ENCODE measurements at regions not wholly inside any gene's neighbourhood (a gene's known extent, or its start where the extent isn't known, plus 50 kb on each side); places are given as distances from the start of the nearest gene placed in this dataset.

DNA sequence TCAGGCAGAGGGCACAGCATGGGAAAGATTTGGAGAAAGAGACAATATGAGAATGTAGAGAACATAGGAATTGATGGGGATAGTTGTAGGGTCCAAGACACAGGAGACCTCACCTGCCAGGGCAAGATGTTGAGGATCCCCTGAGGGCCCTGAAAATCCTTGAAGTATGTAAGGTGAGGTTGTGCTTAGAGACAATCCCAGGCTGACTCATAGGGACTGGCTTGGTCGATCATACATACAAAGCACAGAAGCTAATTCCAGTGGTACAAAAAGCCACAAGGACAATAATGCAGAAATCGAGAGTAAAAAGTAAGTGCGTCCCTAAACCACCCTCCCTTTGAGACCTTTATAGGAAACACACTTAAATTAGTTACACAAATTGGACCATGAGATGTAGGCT is 468.2 kb downstream of the MIAT start:
- no peak for TF ChIP-seq POLR2AphosphoS5 (IDR thresholded peaks at IDR 0.05)
- TF ChIP-seq, protein P1, sequence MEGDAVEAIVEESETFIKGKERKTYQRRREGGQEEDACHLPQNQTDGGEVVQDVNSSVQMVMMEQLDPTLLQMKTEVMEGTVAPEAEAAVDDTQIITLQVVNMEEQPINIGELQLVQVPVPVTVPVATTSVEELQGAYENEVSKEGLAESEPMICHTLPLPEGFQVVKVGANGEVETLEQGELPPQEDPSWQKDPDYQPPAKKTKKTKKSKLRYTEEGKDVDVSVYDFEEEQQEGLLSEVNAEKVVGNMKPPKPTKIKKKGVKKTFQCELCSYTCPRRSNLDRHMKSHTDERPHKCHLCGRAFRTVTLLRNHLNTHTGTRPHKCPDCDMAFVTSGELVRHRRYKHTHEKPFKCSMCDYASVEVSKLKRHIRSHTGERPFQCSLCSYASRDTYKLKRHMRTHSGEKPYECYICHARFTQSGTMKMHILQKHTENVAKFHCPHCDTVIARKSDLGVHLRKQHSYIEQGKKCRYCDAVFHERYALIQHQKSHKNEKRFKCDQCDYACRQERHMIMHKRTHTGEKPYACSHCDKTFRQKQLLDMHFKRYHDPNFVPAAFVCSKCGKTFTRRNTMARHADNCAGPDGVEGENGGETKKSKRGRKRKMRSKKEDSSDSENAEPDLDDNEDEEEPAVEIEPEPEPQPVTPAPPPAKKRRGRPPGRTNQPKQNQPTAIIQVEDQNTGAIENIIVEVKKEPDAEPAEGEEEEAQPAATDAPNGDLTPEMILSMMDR (IDR thresholded peaks at IDR 0.05) = no peak
- no peak for TF ChIP-seq EP300 (IDR thresholded peaks at IDR 0.05)

All from suprapubic skin (tissue), 4 donors.